ENCODE measurements at regions not wholly inside any gene's neighbourhood (a gene's known extent, or its start where the extent isn't known, plus 50 kb on each side); places are given as distances from the start of the nearest gene placed in this dataset.

- no peak overlapping the region for H3K23ac ChIP-seq (ENCODE audit: insufficient read length)
- no peaks in the 10 kb centered on the region for H3K27me3 ChIP-seq (replicated peaks in 1 of 4; ENCODE audit: control insufficient read depth in 3 of 4, extremely low read depth in 1 of 4, insufficient read depth in 3 of 4, low read length in 3 of 4)
- H4K20me1 ChIP-seq (replicated peaks in 1 of 2; ENCODE audit: control insufficient read depth in 1 of 2, insufficient read depth in 2 of 2, low read length in 2 of 2): no peaks in the 10 kb centered on the region
- no peaks in the 10 kb centered on the region for H3K79me2 ChIP-seq (ENCODE audit: control insufficient read depth in 1 of 2, insufficient read depth in 2 of 2, low read length in 2 of 2)
- no peaks in the 10 kb centered on the region for H3K79me1 ChIP-seq (ENCODE audit: low read depth, low read length)
- no peak overlapping the region for H4K5ac ChIP-seq (ENCODE audit: insufficient read length, low read depth, low read length)
- no peak overlapping the region for H3K4me3 ChIP-seq (ENCODE audit: extremely low read depth in 1 of 4, insufficient read depth in 2 of 4, low read depth in 3 of 4, low read length in 4 of 4)
- H3K36me3 ChIP-seq (ENCODE audit: control insufficient read depth in 2 of 4, insufficient read depth in 4 of 4, low read length in 3 of 4): no peaks in the 10 kb centered on the region
- no peak overlapping the region for H2BK12ac ChIP-seq (ENCODE audit: low read depth, low read length)
- no peak for DNase-seq (ENCODE audit: low read depth in 1 of 2, low spot score in 2 of 2)
- no peak overlapping the region for H2BK120ac ChIP-seq (replicated peaks; ENCODE audit: low read depth, low read length)
- H4K91ac ChIP-seq (replicated peaks; ENCODE audit: insufficient read length, low read length): no peak overlapping the region
- H3K4me2 ChIP-seq (ENCODE audit: insufficient read depth in 1 of 2, low read depth in 2 of 2, low read length in 2 of 2): no peak overlapping the region
- H3K4ac ChIP-seq (replicated peaks; ENCODE audit: insufficient read length, low read depth, low read length): no peak overlapping the region
- no peak overlapping the region for H2AFZ ChIP-seq (ENCODE audit: low read length)
- no peak overlapping the region for H3K9ac ChIP-seq (replicated peaks in 1 of 4; ENCODE audit: extremely low read depth in 1 of 4, low read depth in 3 of 4, low read length in 3 of 4)
- no peak overlapping the region for H2BK15ac ChIP-seq (ENCODE audit: low read length)
- 89% methylated on average over 2 of the region's 2 CpGs; no CpG with 5 or more reads in 1 of the 2 experiments for whole genome bisulfite sequencing, 2 experiments (ENCODE audit: extremely low coverage in 1 of 2, insufficient coverage in 1 of 2, insufficient read length in 1 of 2, insufficient replicate concordance in 2 of 2, low coverage in 1 of 2, low lambda C conversion rate in 2 of 2, missing lambda C conversion rate in 1 of 2)
- ChIA-PET POLR2A (ENCODE audit: partially characterized antibody) (no interaction called here), CTCF (ENCODE audit: partially characterized antibody) (no interaction called here)
- H3K14ac ChIP-seq (ENCODE audit: insufficient read length): no peak overlapping the region
- no peak overlapping the region for H2AK5ac ChIP-seq (ENCODE audit: low read depth, low read length)
- H3K23me2 ChIP-seq (ENCODE audit: low read depth, low read length): no peaks in the 10 kb centered on the region
- no peak overlapping the region for H2BK20ac ChIP-seq (ENCODE audit: low read length)
- H3K9me3 ChIP-seq (ENCODE audit: insufficient read depth in 2 of 2, low read depth in 1 of 2, low read length in 1 of 2): no peaks in the 10 kb centered on the region
- H3K27ac ChIP-seq (ENCODE audit: low read depth, low read length): no peak overlapping the region
- no peak overlapping the region for H4K8ac ChIP-seq (ENCODE audit: extremely low read depth, insufficient read depth, low read length)
- H2BK5ac ChIP-seq (ENCODE audit: low read depth, low read length): no peak overlapping the region
- TF ChIP-seq CEBPB (IDR thresholded peaks at IDR 0.05; ENCODE audit: low read depth, low read length) (no peak), HDAC6 (IDR thresholded peaks at IDR 0.05; ENCODE audit: low read depth, low read length) (no peak), GABPA (IDR thresholded peaks at IDR 0.05; ENCODE audit: borderline replicate concordance, insufficient read depth, low read length) (no peak), JUND (IDR thresholded peaks at IDR 0.05; ENCODE audit: low read length) (no peak), CTBP2 (IDR thresholded peaks at IDR 0.05; ENCODE audit: borderline replicate concordance, insufficient read depth, insufficient read length, low read length) (no peak), CHD1 (IDR thresholded peaks at IDR 0.05; ENCODE audit: low read depth, low read length) (no peak), RFX5 (IDR thresholded peaks at IDR 0.05; ENCODE audit: borderline replicate concordance, low read depth, low read length) (no peak), TCF12 (IDR thresholded peaks at IDR 0.05; ENCODE audit: low read depth, low read length) (no peak), BACH1 (IDR thresholded peaks at IDR 0.05; ENCODE audit: low read length) (no peak), JUN (IDR thresholded peaks at IDR 0.05; ENCODE audit: low read depth, low read length) (no peak), CREB1 (IDR thresholded peaks at IDR 0.05) (no peak)
- H3K56ac ChIP-seq (replicated peaks; ENCODE audit: insufficient read length, low read depth, low read length): no peak overlapping the region
- FAIRE-seq: no peak
- no peak overlapping the region for H3K18ac ChIP-seq (ENCODE audit: extremely low read depth, low read length)
- no peaks in the 10 kb centered on the region for H3K4me1 ChIP-seq (replicated peaks in 1 of 4; ENCODE audit: control insufficient read depth in 3 of 4, insufficient read depth in 4 of 4, low read length in 3 of 4)
Observed at GRCh38 chr12:84415946-84416345, 496.7 kb downstream of the SLC6A15 start.

Measured in H1 (cell line).